D721Med (cell line): ENCODE measurements at regions not wholly inside any gene's neighbourhood (a gene's known extent, or its start where the extent isn't known, plus 50 kb on each side); places are given as distances from the start of the nearest gene placed in this dataset.

ENCODE experiments used
- DNase-seq: peaks from one replicate; pipeline ENCODE4 v3.0.0; 2011; ENCODE audit warnings: low spot score; ENCODE audit not compliant: insufficient read length
- FAIRE-seq: peaks from 2 replicates; lab custom pipeline; 2011; peaks lifted over from hg19 to GRCh38; lab: Jason Lieb, UNC
- CTCF ChIP-seq: IDR thresholded peaks from 2 replicates; pipeline ENCODE4 v1.5.1; 2012; ENCODE audit warnings: mild to moderate bottlenecking, control low read depth; ENCODE audit not compliant: insufficient read depth; ENCODE audit errors: missing control alignments

DNA sequence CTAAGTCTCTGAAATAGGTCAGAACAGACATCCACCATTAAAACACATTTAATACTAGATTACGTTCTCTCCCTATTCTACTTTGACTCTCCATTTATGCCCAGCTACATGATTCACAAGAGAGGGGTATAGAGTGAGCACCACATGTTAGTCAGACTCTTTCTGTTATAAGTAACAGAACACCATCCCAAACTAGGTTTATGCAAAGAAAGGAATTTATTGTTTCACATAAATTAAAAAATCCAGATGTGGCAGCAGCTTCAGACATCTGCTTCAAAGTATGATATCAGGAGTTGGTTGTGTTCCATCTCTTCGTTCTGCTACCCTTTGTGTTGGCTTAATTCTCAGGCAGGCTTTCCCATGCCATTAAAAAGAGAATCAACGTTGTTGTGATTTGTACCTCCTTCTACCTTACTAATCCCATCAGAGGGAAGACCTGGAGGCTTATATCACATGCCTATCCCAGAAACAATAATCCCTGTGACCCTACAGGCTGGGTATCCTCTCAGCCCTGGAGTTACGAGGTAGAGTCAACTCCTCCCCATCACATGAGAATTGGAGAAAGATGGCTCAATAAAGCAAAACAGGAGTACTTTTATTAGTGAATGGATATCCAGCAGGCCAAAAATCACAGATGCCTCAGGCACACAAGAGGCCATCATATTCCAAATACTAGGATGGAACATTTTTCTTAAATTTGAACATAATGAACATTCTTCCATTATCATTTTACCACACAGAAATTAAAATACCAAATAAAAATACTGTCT lies 163.2 kb downstream of the SLC7A11 start:
- DNase-seq (no peak), FAIRE-seq (no peak)
- no peak for TF ChIP-seq CTCF

DNA sequence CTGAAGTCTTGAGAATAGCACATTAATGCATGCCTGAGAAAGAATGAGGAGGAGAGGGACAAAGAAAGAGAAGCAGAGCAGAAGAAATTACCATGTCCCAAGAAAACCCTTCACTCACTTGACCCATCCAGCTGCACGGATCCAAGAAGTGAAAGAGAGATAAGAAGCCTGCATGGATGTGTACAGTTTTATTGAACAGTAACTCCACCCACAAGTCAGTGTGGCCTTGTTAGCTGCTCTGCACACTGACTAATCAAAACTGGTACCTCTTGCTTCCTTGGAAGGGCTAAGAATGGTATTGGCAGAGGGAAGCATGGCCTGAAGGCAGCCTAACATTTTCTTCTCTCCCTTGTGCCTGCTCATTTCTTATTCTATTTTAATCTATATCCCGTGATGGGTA lies 163.9 kb downstream of the SLC7A11 start:
- no peak for TF ChIP-seq CTCF
- DNase-seq (no peak), FAIRE-seq (no peak)

DNA sequence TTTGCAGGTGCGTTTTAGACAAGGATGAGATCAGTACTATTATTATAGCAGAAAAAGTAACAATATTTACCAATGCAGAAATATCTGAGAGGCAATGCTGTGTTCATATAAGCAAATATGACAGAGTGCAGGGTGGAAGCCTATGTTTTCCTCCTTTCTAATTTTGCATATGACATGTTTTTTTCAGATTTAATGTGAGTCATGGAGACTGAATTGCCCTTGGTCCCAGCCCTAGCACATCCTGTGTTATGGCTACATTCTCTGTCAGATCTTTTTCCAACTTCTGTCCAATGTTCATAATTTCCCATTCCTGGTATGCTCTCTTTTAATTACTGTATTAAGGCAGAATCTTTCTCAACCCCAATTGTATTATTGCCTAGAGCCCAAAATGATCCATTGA lies 165.6 kb downstream of the SLC7A11 start:
- no peak for TF ChIP-seq CTCF
- no peak for DNase-seq
- FAIRE-seq = no peak

- no peak for DNase-seq
- FAIRE-seq = no peak
These were observed 171.3 kb downstream of the SLC7A11 start for GRCh38 chr4:138070816-138071215.

DNA sequence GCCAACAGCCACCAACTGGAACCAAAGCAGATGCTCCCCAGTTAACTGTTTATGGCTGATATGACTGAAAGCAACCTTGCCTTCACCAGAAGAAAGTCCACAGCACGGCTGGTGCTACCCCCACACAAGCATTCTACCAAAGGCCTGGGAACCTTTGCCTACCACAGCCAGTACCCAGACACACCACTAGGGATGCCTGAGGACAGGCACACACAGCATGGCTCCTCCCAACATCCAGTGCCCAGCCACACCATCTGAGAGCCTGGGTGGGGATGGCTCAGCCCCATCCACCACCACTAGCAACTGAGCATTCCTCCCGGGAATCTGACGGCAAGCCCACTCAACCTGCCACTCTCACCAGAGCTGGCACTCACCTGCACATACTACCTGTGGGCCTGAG lies 178.6 kb downstream of the SLC7A11 start:
- DNase-seq (no peak), FAIRE-seq (no peak)
- no peak for TF ChIP-seq CTCF

More at GRCh38 chr4:138070816-138071215, 171.3 kb downstream of the SLC7A11 start:
- no peak for TF ChIP-seq CTCF

GRCh38 chr4:138062929-138063328 lies 179.2 kb downstream of the SLC7A11 start:
- no peak for TF ChIP-seq CTCF
- DNase-seq = no peak
- FAIRE-seq = no peak

GRCh38 chr4:138056541-138056940 lies 185.6 kb downstream of the SLC7A11 start:
- DNase-seq (no peak), FAIRE-seq (no peak)
- TF ChIP-seq CTCF = no peak
